ENCODE measurements at regions not wholly inside any gene's neighbourhood (a gene's known extent, or its start where the extent isn't known, plus 50 kb on each side); places are given as distances from the start of the nearest gene placed in this dataset.

GRCh38 chr7:140239653-140239935 lies 62.8 kb upstream of the KDM7A start:
- Histone ChIP-seq H3K36me3 (no peaks in the 10 kb centered on the region), H3K4me1 (no peaks in the 10 kb centered on the region), H3K27me3 (no peaks in the 10 kb centered on the region), H3K9me3 (no peaks in the 10 kb centered on the region), H3K4me3 (no peak overlapping the region), H3K27ac (no peak overlapping the region)
- TF ChIP-seq POLR2AphosphoS5 (IDR thresholded peaks at IDR 0.05) (no peak), EP300 (IDR thresholded peaks at IDR 0.05) (no peak), POLR2A (IDR thresholded peaks at IDR 0.05) (no peak), CTCF (IDR thresholded peaks at IDR 0.05) (no peak)
- ATAC-seq: no peak
- WGBS, 2 donors (ENCODE audit: low coverage in 1 of 2): no CpG with 5 or more reads among the region's 2 CpGs

- Histone ChIP-seq H3K4me3 (no peak overlapping the region), H3K27me3 (no peaks in the 10 kb centered on the region), H3K9me3 (no peaks in the 10 kb centered on the region), H3K36me3 (no peaks in the 10 kb centered on the region), H3K4me1 (no peaks in the 10 kb centered on the region), H3K27ac (no peak overlapping the region)
- no peak for ATAC-seq
- TF ChIP-seq POLR2A (IDR thresholded peaks at IDR 0.05) (no peak), EP300 (IDR thresholded peaks at IDR 0.05) (no peak), CTCF (IDR thresholded peaks at IDR 0.05) (no peak), POLR2AphosphoS5 (IDR thresholded peaks at IDR 0.05) (no peak)
- 88% methylated on average over 4 of the region's 15 CpGs; no CpG with 5 or more reads in 1 of the 2 donors for WGBS, 2 donors (ENCODE audit: low coverage in 1 of 2)
Observed at GRCh38 chr7:140238778-140239652, 62.2 kb upstream of the KDM7A start.

GRCh38 chr7:140237390-140237789 lies 60.6 kb upstream of the KDM7A start:
- WGBS, 2 donors (ENCODE audit: low coverage in 1 of 2): 88 to 94% methylated on average over 3 to 4 of the region's 4 CpGs
- TF ChIP-seq CTCF (IDR thresholded peaks at IDR 0.05) (no peak), POLR2A (IDR thresholded peaks at IDR 0.05) (no peak), POLR2AphosphoS5 (IDR thresholded peaks at IDR 0.05) (no peak), EP300 (IDR thresholded peaks at IDR 0.05) (no peak)
- ATAC-seq: no peak
- Histone ChIP-seq H3K27ac (no peak overlapping the region), H3K36me3 (no peaks in the 10 kb centered on the region), H3K4me3 (no peak overlapping the region), H3K27me3 (no peaks in the 10 kb centered on the region), H3K9me3 (no peaks in the 10 kb centered on the region), H3K4me1 (no peaks in the 10 kb centered on the region)

- Histone ChIP-seq H3K36me3 (no peaks in the 10 kb centered on the region), H3K9me3 (no peaks in the 10 kb centered on the region), H3K27me3 (no peaks in the 10 kb centered on the region), H3K4me3 (no peak overlapping the region), H3K27ac (no peak overlapping the region), H3K4me1 (peaks cover 0 to 3% (median under 1%) of the 10 kb centered on the region in 3 donors)
- TF ChIP-seq CTCF (IDR thresholded peaks at IDR 0.05) (no peak), EP300 (IDR thresholded peaks at IDR 0.05) (no peak), POLR2A (IDR thresholded peaks at IDR 0.05) (no peak), POLR2AphosphoS5 (IDR thresholded peaks at IDR 0.05) (no peak)
- no peak for ATAC-seq
- WGBS, 2 donors (ENCODE audit: low coverage in 1 of 2): 77 to 86% methylated on average over 3 to 6 of the region's 6 CpGs
Observed at GRCh38 chr7:140236626-140237025, 59.8 kb upstream of the KDM7A start.

GRCh38 chr7:140235114-140235513 lies 58.3 kb upstream of the KDM7A start:
- H3K4me1 ChIP-seq: peaks cover 0 to 19% (median 5%) of the 10 kb centered on the region in 3 donors
- ATAC-seq: no peak
- H3K27me3 ChIP-seq: peaks cover 3% of the 10 kb centered on the region
- no peaks in the 10 kb centered on the region for H3K9me3 ChIP-seq
- TF ChIP-seq EP300 (IDR thresholded peaks at IDR 0.05): no peak
- TF ChIP-seq CTCF (IDR thresholded peaks at IDR 0.05): no peak
- TF ChIP-seq POLR2AphosphoS5 (IDR thresholded peaks at IDR 0.05): no peak
- no peak overlapping the region for H3K27ac ChIP-seq
- no peak overlapping the region for H3K4me3 ChIP-seq
- H3K36me3 ChIP-seq: no peaks in the 10 kb centered on the region
- 79 to 89% methylated on average over 4 to 5 of the region's 5 CpGs for WGBS, 2 donors (ENCODE audit: low coverage in 1 of 2)

All from gastroesophageal sphincter (tissue), 4 donors.